Heart left ventricle (tissue), 13 donors: ENCODE measurements at regions not wholly inside any gene's neighbourhood (a gene's known extent, or its start where the extent isn't known, plus 50 kb on each side); places are given as distances from the start of the nearest gene placed in this dataset.
"Not testable (repeated sequence)": the region's sequence is repeated elsewhere in the genome, so short reads cannot be mapped to it uniquely, and the experiment has no call there.

Source experiments
- POLR2A ChIP-seq, 2 donors: fragments of 450-650 bp; IDR thresholded peaks; one replicate each; pipeline ENCODE4 v1.6.1; 2017; ENCODE audit warnings: antibody characterized with exemption in 2 of 2, mild to moderate bottlenecking in 2 of 2, moderate library complexity in 2 of 2
- TF ChIP-seq, protein P1 (sequence below), 12 donors: fragments of 200-600 bp; sonication (generic) in 4 of 12; IDR thresholded peaks; one replicate each; pipeline versions ENCODE4 v1.5.0 to v1.8.0; 2018 to 2022; ENCODE audit warnings: antibody characterized with exemption in 12 of 12, mild to moderate bottlenecking in 5 of 12
- donor health status: ischemic (EF 13 %, LVEDD 7.1; RV severe dilation, severe dysfunction).
- donor health status: DM: no; HTN: yes; CAD: no.
- donor health status: DM: no; HTN: no; CAD: no.
- donor health status: ischemic (EF 25% LVEDD 6.9; RV normal size, moderate dysfunction).
- donor health status: ischemic (EF 25% LVEDD 5.7; RV mildly dilated, moderate dysfunction).
- donor health status: ischemic (EF 35%, LVEDD 5.7; RV mildly dilated, moderate dysfunction).
- donor health status: nonischemic (EF 11% LVEDD 7.7; RV severe dilation, severe dysfunction).
- donor health status: DM: yes; HTN: yes; CAD: no.
- donor health status: PGD.
- donor health status: ischemic (EF 29% LVEDD 5.4; RV normal size, mild dysfunction).
- donor health status: nonischemic (EF 23%, LVEDD 6.1; RV moderate dilation, normal function).

DNA sequence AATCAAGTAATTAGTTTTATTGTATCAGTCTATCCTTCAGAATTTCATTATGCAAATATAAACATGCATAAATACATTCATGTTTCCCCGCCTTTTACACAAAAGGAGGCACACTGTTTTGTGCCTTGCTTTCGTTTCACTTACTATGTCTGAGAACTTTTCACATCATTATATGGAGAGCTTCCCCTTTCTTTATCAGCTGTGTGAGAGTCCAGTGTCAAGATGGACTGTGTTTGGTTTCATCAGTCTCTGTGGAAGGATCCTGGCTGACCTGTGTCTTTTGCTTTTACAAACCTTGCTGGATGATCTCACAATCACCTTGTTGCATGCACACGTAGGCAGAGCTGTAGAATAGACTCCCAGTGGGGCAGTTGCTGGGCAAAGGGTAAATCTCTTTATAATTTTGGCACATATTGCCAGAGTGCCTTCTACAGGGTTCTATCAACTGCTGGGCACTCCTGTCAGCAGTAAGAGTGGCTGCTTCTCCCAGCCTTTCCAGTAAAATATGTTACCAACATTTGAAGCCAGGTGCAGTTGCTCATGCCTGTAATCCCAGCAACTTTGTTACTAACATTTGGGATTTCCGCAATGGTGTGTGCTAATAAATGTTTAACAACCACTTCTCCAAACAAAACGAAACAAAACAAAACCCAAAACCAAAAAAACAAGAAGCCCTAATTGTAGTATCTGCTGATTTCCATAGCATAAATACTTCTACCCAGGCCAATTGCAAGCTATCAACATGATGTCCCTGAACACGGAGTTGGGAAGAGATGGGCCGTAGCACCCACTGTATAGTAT is 270.0 kb upstream of the PLGLB1 start:
- TF ChIP-seq POLR2A (IDR thresholded peaks at IDR 0.05) = not testable (repeated sequence)
- TF ChIP-seq, protein P1, sequence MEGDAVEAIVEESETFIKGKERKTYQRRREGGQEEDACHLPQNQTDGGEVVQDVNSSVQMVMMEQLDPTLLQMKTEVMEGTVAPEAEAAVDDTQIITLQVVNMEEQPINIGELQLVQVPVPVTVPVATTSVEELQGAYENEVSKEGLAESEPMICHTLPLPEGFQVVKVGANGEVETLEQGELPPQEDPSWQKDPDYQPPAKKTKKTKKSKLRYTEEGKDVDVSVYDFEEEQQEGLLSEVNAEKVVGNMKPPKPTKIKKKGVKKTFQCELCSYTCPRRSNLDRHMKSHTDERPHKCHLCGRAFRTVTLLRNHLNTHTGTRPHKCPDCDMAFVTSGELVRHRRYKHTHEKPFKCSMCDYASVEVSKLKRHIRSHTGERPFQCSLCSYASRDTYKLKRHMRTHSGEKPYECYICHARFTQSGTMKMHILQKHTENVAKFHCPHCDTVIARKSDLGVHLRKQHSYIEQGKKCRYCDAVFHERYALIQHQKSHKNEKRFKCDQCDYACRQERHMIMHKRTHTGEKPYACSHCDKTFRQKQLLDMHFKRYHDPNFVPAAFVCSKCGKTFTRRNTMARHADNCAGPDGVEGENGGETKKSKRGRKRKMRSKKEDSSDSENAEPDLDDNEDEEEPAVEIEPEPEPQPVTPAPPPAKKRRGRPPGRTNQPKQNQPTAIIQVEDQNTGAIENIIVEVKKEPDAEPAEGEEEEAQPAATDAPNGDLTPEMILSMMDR (IDR thresholded peaks at IDR 0.05) = not testable (repeated sequence)
